IPS DF 6.9 (cell line): ENCODE measurements at regions not wholly inside any gene's neighbourhood (a gene's known extent, or its start where the extent isn't known, plus 50 kb on each side); places are given as distances from the start of the nearest gene placed in this dataset.

Experiments used
- DNase-seq: peaks from one replicate; pipeline ENCODE4 v3.0.0-alpha.2; 2013; ENCODE audit warnings: low read depth, low spot score
- H3K27ac ChIP-seq: one replicate; pipeline ENCODE4 v1.5.1; 2013; ENCODE audit warnings: low read length, control low read depth
- H3K27me3 ChIP-seq: 2 replicates; pipeline ENCODE4 v1.6.1; 2013; ENCODE audit warnings: mild to moderate bottlenecking, low read length; ENCODE audit not compliant: control insufficient read depth, insufficient read depth
- H3K36me3 ChIP-seq: 2 replicates; pipeline ENCODE4 v1.6.1; 2013; ENCODE audit warnings: low read length; ENCODE audit not compliant: control insufficient read depth, insufficient read depth
- H3K4me1 ChIP-seq: 2 replicates; pipeline ENCODE4 v1.6.1; 2013; ENCODE audit warnings: low read length; ENCODE audit not compliant: control insufficient read depth, insufficient read depth
- H3K4me3 ChIP-seq: 2 replicates; pipeline ENCODE4 v1.5.1; 2013; ENCODE audit warnings: mild to moderate bottlenecking, low read length
- H3K9me3 ChIP-seq: 2 replicates; pipeline ENCODE4 v1.6.1; 2013; ENCODE audit warnings: low read length, inconsistent platforms; ENCODE audit not compliant: control insufficient read depth, insufficient read depth
- WGBS: extraction: QIAGEN DNeasy Blood & Tissue Kit; methylation state at CpG from one replicate; pipeline ENCODE4 v1.1.7; 2013; ENCODE audit warnings: mixed read lengths, missing lambda C conversion rate; ENCODE audit not compliant: insufficient read length, insufficient coverage; 5-methylcytosine and 5-hydroxymethylcytosine counted together

DNA sequence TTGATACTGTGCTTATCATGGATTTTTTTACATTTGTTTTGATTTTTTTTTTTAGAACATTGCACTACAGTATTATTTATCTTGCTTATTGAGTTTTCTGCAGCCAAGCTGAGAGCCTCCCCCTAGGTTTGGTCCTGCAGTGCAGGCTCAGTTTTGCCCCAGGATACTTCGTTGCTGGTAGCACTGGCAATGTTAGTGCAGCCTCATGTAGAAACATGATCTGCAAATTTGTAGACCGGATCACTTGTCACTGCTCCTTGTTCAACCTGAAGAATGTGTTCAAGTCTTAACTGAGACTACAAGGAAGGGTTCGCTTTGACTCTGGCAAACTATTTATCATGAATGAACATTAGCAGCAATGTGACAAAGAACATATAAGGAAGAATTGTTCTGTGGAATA, 377.2 kb upstream of the PDE3A start:
- H3K27ac ChIP-seq: no peak overlapping the region
- H3K36me3 ChIP-seq: no peaks in the 10 kb centered on the region
- DNase-seq: no peak
- H3K27me3 ChIP-seq: no peaks in the 10 kb centered on the region
- H3K4me1 ChIP-seq: no peaks in the 10 kb centered on the region
- no CpG with 5 or more reads among the region's 3 CpGs for WGBS
- H3K9me3 ChIP-seq: no peaks in the 10 kb centered on the region
- H3K4me3 ChIP-seq: no peak overlapping the region

DNA sequence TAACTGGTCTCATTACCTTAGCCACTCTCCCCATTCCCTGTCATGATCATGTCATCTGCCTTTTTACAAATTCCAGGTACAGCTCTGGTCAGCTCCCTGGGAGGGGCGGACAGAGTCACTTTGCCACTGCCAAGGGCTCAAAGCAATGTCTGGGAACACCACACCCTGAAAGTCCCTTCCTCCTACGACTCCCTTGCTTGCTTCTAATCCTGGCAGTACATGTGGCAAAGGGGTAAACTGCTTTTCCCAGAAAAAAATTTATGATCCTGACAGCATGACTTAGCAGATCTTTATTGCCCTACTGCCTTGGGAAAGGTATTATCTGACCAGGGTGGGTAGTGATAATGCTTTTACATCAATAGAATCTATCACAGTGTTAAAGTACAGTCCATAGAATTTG, 376.0 kb upstream of the PDE3A start:
- Histone ChIP-seq H3K27me3 (no peaks in the 10 kb centered on the region), H3K9me3 (no peaks in the 10 kb centered on the region), H3K27ac (no peak overlapping the region), H3K4me3 (no peak overlapping the region), H3K36me3 (no peaks in the 10 kb centered on the region), H3K4me1 (no peaks in the 10 kb centered on the region)
- DNase-seq: no peak
- WGBS: no CpG with 5 or more reads among the region's 2 CpGs

DNA sequence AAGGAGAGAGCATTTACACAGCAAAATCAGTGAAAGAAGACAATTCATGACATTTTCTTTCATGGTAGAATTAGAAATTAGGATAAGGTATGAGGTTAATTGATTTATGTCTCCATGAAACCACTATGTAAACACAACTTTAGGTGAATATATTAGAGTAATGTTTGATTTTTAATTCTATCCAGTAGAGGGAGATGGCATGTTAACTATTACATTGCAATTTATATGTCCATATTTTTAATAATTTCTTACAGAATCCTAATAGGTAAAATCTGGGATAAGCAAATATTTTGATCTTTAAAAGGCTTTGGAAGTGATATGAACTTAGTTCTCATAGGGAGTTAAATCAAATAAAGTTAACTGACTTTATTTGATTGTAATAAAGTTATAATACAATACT, 373.4 kb upstream of the PDE3A start:
- H3K4me3 ChIP-seq: no peak overlapping the region
- no peaks in the 10 kb centered on the region for H3K4me1 ChIP-seq
- H3K36me3 ChIP-seq: no peaks in the 10 kb centered on the region
- no peaks in the 10 kb centered on the region for H3K9me3 ChIP-seq
- DNase-seq: no peak
- no peaks in the 10 kb centered on the region for H3K27me3 ChIP-seq
- H3K27ac ChIP-seq: no peak overlapping the region

DNA sequence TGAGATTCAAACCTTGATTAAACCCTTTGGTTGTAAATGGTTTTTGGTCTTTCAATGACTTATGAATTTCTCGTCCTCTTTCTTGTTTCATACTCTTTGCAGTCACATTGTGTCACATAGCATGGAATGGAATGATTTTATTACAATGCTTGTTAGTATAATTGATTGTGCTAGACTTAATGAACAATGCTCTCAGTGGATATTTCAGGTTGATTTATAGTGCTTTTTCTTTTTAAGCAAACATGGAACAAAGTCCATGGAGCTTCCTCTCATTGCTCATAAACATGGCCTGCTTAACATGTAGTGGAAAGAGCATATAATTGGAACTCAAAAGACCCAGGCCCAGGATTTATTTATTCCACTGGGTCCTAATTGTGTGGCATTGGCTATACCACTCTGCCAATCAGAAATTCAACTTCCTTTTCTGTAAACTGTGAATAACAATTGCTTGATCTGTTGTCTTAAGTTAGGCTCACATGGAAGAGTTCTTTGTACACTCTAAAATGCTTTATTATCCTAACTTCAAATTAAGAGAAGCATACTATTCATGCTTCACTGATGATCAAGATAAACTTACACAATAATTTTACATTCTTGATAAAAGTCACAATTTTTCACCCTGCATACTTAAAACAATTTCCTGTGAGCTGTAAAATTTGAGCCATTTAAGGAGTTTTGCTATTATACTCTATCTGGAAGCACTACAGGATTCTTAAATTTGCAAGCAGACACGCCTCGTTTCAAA, 370.5 kb upstream of the PDE3A start:
- DNase-seq: no peak
- no peaks in the 10 kb centered on the region for H3K27me3 ChIP-seq
- no peaks in the 10 kb centered on the region for H3K4me1 ChIP-seq
- no peak overlapping the region for H3K4me3 ChIP-seq
- H3K27ac ChIP-seq: no peak overlapping the region
- WGBS: no CpG with 5 or more reads among the region's 3 CpGs
- H3K36me3 ChIP-seq: no peaks in the 10 kb centered on the region
- no peaks in the 10 kb centered on the region for H3K9me3 ChIP-seq

DNA sequence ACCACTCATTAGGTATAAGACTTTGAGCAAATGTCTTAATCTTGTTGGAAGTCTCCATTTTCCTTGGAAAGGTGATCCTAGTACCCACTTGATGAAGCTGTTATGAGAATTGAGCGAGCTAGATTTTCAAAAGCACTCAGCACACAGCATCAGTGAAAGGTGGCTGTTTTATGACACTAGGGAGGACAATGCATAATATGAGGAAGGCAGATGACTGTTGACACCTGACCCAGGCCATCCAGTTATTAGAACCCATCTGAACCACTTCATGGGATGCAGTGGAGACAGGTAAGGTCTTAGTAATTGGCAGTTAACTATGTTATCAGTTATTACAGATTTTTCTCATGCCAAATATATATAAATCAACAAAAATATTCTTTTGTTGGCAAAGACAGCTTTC, 369.9 kb upstream of the PDE3A start:
- no peaks in the 10 kb centered on the region for H3K27me3 ChIP-seq
- H3K4me3 ChIP-seq: no peak overlapping the region
- no peaks in the 10 kb centered on the region for H3K9me3 ChIP-seq
- no peaks in the 10 kb centered on the region for H3K4me1 ChIP-seq
- no peak overlapping the region for H3K27ac ChIP-seq
- H3K36me3 ChIP-seq: no peaks in the 10 kb centered on the region
- no peak for DNase-seq
- WGBS: no CpG with 5 or more reads among the region's 1 CpG

DNA sequence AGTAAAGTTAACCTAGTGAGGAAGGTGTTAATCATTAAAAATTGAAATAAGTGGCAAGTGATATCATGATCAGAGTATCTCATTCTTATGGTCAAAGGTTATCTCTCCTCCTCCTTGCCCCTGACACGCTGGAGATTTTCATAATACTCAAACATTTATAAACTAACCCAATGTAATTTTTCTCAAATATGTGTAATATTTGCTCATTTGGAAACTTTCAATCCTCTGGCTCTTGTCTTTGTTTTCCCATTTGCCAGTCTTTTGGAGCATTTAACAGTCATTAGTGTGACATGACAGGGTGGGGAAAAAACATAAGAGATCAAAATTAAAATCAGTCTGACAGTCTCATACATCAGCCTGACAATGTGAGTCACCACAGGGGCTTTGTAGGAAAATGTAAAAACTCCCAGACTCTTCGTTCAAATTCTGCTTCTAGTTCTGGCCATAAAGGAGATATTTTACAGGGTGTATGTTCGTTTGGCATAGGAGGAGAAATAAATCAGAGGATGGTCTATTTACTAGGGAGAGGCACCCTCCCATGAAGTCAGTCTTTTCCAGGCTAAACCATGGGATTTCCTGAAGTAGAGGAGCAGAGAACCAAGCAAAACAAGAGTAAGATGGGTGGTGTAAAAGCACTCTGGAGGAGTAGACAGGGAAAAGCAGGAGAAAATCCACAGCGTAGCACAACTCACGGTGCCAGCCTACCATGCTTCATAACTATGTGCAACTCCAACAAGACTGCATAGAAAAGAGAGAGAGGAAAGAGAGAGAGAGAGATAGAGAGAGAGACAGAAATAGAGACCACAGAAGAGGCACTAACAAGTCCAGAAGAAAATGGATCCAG, 369.2 kb upstream of the PDE3A start:
- Histone ChIP-seq H3K4me1 (no peaks in the 10 kb centered on the region), H3K27ac (no peak overlapping the region), H3K4me3 (no peak overlapping the region), H3K36me3 (no peaks in the 10 kb centered on the region), H3K27me3 (no peaks in the 10 kb centered on the region), H3K9me3 (no peaks in the 10 kb centered on the region)
- DNase-seq: no peak
- no CpG with 5 or more reads among the region's 5 CpGs for WGBS

DNA sequence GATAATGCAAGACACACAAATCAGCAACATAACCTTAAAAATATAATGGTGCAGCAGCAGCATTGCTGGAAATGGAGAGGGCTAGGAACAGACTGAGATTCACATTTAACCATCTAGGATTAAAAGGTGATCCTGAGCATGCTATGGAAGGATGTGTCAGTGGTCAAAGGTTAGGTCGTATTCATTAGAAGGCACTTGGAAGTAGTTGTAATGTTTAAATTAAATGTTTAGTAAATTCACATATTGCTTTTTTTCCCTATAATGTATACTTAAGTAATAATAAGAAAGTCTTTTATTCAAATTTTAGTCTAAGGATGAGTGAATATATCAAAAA, 368.6 kb upstream of the PDE3A start:
- H3K4me3 ChIP-seq: no peak overlapping the region
- H3K4me1 ChIP-seq: no peaks in the 10 kb centered on the region
- no peaks in the 10 kb centered on the region for H3K27me3 ChIP-seq
- H3K9me3 ChIP-seq: no peaks in the 10 kb centered on the region
- WGBS: no CpG with 5 or more reads among the region's 1 CpG
- H3K27ac ChIP-seq: no peak overlapping the region
- no peaks in the 10 kb centered on the region for H3K36me3 ChIP-seq
- DNase-seq: no peak

DNA sequence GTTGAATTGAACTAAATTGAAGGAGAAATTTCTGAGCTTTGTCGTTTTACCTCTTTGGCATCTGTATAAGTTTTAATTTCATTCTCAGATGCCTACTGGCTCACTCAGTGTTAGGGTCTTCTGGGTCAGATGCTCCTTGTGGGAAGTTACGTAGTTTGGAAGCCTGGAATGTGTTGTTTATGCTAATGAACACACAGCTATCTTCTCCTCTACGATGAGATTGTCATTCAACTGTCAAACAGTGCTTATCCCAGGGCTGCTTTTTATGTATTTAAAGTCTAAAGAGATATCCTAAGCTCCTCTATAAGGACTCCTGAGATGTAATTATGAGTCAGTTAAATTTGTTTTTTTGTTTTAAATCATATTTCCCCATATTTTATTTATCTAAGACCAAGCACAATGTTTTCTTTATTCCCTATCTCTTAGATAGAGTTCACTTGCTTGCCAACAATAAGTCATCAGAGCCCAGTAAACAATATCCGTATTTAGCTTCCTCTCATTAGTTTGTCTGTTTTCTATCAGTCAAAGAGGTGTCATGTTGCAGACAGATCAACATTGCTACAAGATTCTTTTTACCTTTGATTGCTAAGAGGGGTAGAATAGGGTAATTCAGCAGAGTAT, 368.0 kb upstream of the PDE3A start:
- H3K4me1 ChIP-seq: no peaks in the 10 kb centered on the region

DNA sequence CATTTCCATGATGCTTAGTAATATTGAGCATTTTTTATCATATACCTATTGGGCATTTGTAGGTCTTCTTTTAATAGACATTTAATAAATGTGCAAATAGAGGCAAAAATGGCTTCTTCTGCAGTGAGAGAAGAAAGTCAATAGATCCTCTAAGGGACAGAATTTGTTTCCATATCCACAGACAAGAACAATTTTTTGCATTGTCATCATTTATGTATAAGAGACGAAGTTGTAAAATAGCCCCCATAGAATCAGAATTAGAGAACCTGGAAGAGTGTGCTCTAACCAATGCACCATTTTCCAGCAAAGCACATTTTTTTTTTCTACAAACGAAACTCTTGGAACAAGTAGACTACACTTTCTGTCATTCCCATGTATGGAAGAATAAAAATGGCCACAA, 365.1 kb upstream of the PDE3A start:
- DNase-seq: no peak
- H3K27ac ChIP-seq: no peak overlapping the region
- no CpG with 5 or more reads among the region's 2 CpGs for WGBS
- H3K27me3 ChIP-seq: no peaks in the 10 kb centered on the region
- H3K9me3 ChIP-seq: no peaks in the 10 kb centered on the region
- H3K4me3 ChIP-seq: no peak overlapping the region
- no peaks in the 10 kb centered on the region for H3K4me1 ChIP-seq
- H3K36me3 ChIP-seq: no peaks in the 10 kb centered on the region

More for the DNA sequence above, 368.0 kb upstream of the PDE3A start:
- no CpG with 5 or more reads among the region's 4 CpGs for WGBS
- no peaks in the 10 kb centered on the region for H3K36me3 ChIP-seq
- H3K9me3 ChIP-seq: no peaks in the 10 kb centered on the region
- no peaks in the 10 kb centered on the region for H3K27me3 ChIP-seq
- no peak for DNase-seq
- H3K4me3 ChIP-seq: no peak overlapping the region
- H3K27ac ChIP-seq: no peak overlapping the region

DNA sequence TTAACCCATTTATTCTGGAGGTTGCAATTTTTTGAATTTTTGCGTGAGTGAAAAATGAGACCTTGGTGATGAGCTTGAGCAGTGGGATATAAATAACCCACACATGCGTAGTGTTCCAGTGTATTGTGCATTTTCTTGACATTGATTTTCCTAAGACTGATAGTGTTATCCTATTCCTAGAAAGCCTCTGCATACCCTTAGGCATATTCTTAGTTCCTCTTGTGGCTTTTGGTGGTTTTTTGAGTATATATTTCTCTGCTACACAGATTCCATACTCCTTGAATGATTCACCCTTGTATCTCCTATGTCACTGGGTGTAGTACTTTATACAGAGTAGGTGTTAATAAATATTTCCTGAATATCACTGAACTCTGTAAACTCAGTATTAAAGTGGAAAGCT, 363.4 kb upstream of the PDE3A start:
- no peak overlapping the region for H3K27ac ChIP-seq

More for the DNA sequence above, 363.4 kb upstream of the PDE3A start:
- Histone ChIP-seq H3K27me3 (no peaks in the 10 kb centered on the region), H3K4me3 (no peak overlapping the region), H3K4me1 (no peaks in the 10 kb centered on the region), H3K9me3 (no peaks in the 10 kb centered on the region), H3K36me3 (no peaks in the 10 kb centered on the region)
- no peak for DNase-seq
- no CpG with 5 or more reads among the region's 2 CpGs for WGBS
